GM12878 (cell line): ENCODE measurements at regions not wholly inside any gene's neighbourhood (a gene's known extent, or its start where the extent isn't known, plus 50 kb on each side); places are given as distances from the start of the nearest gene placed in this dataset.
"Not testable (repeated sequence)": the region's sequence is repeated elsewhere in the genome, so short reads cannot be mapped to it uniquely, and the experiment has no call there.

ENCODE experiments used
- ATAC-seq: fragments of 200-7000 bp; cut with Tn5 transposase; 3 replicates; pipeline ENCODE4 v1.9.1; 2020; ENCODE audit warnings: mild to moderate bottlenecking, moderate library complexity
- BruUV-seq: library from RNA; stranded (reverse); fragments of 400-500 nt; replicated peaks from 2 replicates; lab custom pipeline; 2021; lab: Mats Ljungman, UMichigan
- CTCF ChIA-PET: fragments of 300-600 bp; sonication (Branson Sonifier 250); formaldehyde crosslinking; extraction: SDS; loops from one replicate; lab custom pipeline; 2021; ENCODE audit warnings: inconsistent platforms; lab: Yijun Ruan, JAX
- POLR2A ChIA-PET: fragments of 350-600 bp; formaldehyde crosslinking; extraction: SDS; loops from one replicate; lab custom pipeline; 2021; ENCODE audit warnings: inconsistent platforms; lab: Charles Lee
- RAD21 ChIA-PET: fragments of 300-600 bp; sonication (Branson Sonifier 250); formaldehyde crosslinking; loops from one replicate; lab custom pipeline; 2023; ENCODE audit warnings: antibody characterized with exemption; ENCODE audit not compliant: unreplicated experiment; lab: Charles Lee
- SMC1A ChIA-PET: fragments of 300-600 bp; sonication (Branson Sonifier 250); formaldehyde crosslinking; loops from one replicate; lab custom pipeline; 2023; ENCODE audit not compliant: unreplicated experiment, uncharacterized antibody; lab: Charles Lee
- DNase-seq: peaks from one replicate; pipeline ENCODE4 v3.0.0-alpha.2; 2011; ENCODE audit warnings: low read depth, low spot score
- FAIRE-seq: peaks from 3 replicates; lab custom pipeline; 2011; peaks lifted over from hg19 to GRCh38; lab: Jason Lieb, UNC
- H2AFZ ChIP-seq: 2 replicates; pipeline ENCODE4 v1.6.0; 2011; ENCODE audit warnings: low read depth, low read length, control low read depth; ENCODE audit not compliant: control insufficient read depth
- H3K27ac ChIP-seq: 2 replicates; pipeline ENCODE4 v1.5.1; 2011; ENCODE audit warnings: control low read depth; ENCODE audit not compliant: control insufficient read depth, insufficient read depth
- H3K27me3 ChIP-seq, 2 experiments: replicated peaks in 1 of 2; 2 replicates each; pipeline versions ENCODE4 v1.6.0 to v1.6.1; 2011; ENCODE audit warnings: low read length in 1 of 2; ENCODE audit not compliant: control insufficient read depth in 2 of 2, insufficient read depth in 2 of 2
- H3K36me3 ChIP-seq, 2 experiments: 2 replicates each; pipeline ENCODE4 v1.5.1; 2011; ENCODE audit warnings: low read length in 1 of 2; ENCODE audit not compliant: control insufficient read depth in 2 of 2, insufficient read depth in 2 of 2
- H3K4me1 ChIP-seq: 2 replicates; pipeline ENCODE4 v1.6.1; 2011; ENCODE audit warnings: mild to moderate bottlenecking, low read length, moderate library complexity, mixed read lengths; ENCODE audit not compliant: control insufficient read depth, insufficient read depth
- H3K4me2 ChIP-seq: 2 replicates; pipeline ENCODE4 v1.6.0; 2011; ENCODE audit warnings: control low read depth; ENCODE audit not compliant: control insufficient read depth, insufficient read depth
- H3K4me3 ChIP-seq: fragments of 200-600 bp; sonication (generic); 2 replicates; pipeline ENCODE4 v1.5.1; 2016
- H3K79me2 ChIP-seq: 2 replicates; pipeline ENCODE4 v1.6.0; 2011; ENCODE audit warnings: low read length; ENCODE audit not compliant: control insufficient read depth, insufficient read depth
- H3K9ac ChIP-seq: 2 replicates; pipeline ENCODE4 v1.8.0; 2011; ENCODE audit warnings: low read length, control low read depth, mixed read lengths; ENCODE audit not compliant: control insufficient read depth, insufficient read depth
- H3K9me3 ChIP-seq: replicated peaks from 3 replicates; pipeline ENCODE4 v1.5.1; 2011; ENCODE audit warnings: mild to moderate bottlenecking, low read length; ENCODE audit not compliant: control insufficient read depth, insufficient read depth
- H4K20me1 ChIP-seq: 2 replicates; pipeline ENCODE4 v1.6.0; 2011; ENCODE audit not compliant: control insufficient read depth, insufficient read depth
- MYC ChIP-seq: IDR thresholded peaks from 2 replicates; pipeline ENCODE4 v1.6.1; 2011; ENCODE audit warnings: mild to moderate bottlenecking, low read length, moderate library complexity, inconsistent platforms; ENCODE audit not compliant: insufficient read depth, insufficient replicate concordance, insufficient read length, severe bottlenecking
- POLR2A ChIP-seq: IDR thresholded peaks from 2 replicates; pipeline ENCODE4 v1.6.1; 2011; ENCODE audit warnings: low read depth, mild to moderate bottlenecking, low read length
- SMC3 ChIP-seq: IDR thresholded peaks from 2 replicates; pipeline ENCODE4 v1.6.1; 2011; ENCODE audit warnings: low read length, improper control_type of control experiment, borderline replicate concordance
- SUPT20H ChIP-seq: IDR thresholded peaks from 2 replicates; pipeline ENCODE4 v1.6.1; 2011; ENCODE audit warnings: low read depth, mild to moderate bottlenecking, low read length, moderate library complexity, borderline replicate concordance; ENCODE audit not compliant: control insufficient read depth
- TARDBP ChIP-seq: IDR thresholded peaks from 2 replicates; pipeline ENCODE4 v1.6.1; 2016; ENCODE audit warnings: borderline replicate concordance
- ZSCAN29 ChIP-seq: fragments of 450-650 bp; IDR thresholded peaks from 2 replicates; pipeline ENCODE4 v1.6.1; 2017; ENCODE audit warnings: mild to moderate bottlenecking, moderate library complexity
- WGBS: methylation state at CpG from one replicate; pipeline ENCODE4 v1.1.6; 2016; ENCODE audit warnings: low lambda C conversion rate; ENCODE audit not compliant: insufficient replicate concordance, insufficient coverage; ENCODE audit errors: missing lambda C conversion rate; 5-methylcytosine and 5-hydroxymethylcytosine counted together
- in situ Hi-C: fragments of 300-500 bp; cut with MboI; formaldehyde crosslinking; loops from 9 replicates; pipeline ENCODE4 v1.14.3; 2018; ENCODE audit warnings: mixed read lengths
- intact Hi-C: fragments of 100-400 bp; cut with micrococcal nuclease; formaldehyde crosslinking; loops from one replicate; pipeline ENCODE4 v1.14.2; 2022; ENCODE audit not compliant: unreplicated experiment
- TF ChIP-seq, protein P1 (sequence below): fragments of 450-650 bp; IDR thresholded peaks from 2 replicates; pipeline ENCODE4 v1.6.1; 2017; ENCODE audit warnings: low read depth, mild to moderate bottlenecking, moderate library complexity

DNA sequence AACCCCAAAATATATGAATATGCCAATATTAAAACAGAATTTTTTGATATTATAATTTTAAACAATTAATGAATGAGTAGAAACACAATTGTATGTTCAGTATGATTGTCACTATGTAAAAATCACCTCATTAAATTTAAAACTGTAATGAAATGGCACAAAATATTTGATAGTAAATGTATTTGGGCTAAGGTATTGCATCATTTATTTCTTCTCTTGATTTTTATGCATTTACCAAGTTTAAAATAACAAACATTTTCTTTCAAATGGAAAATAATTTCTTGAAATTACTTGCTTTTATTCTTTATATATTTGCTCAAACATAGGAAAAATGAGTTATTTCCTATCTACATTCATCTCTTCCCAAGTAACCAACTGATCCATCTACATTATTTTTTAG lies 782.6 kb downstream of the KCNJ3 start (continued):
- TF ChIP-seq, protein P1, sequence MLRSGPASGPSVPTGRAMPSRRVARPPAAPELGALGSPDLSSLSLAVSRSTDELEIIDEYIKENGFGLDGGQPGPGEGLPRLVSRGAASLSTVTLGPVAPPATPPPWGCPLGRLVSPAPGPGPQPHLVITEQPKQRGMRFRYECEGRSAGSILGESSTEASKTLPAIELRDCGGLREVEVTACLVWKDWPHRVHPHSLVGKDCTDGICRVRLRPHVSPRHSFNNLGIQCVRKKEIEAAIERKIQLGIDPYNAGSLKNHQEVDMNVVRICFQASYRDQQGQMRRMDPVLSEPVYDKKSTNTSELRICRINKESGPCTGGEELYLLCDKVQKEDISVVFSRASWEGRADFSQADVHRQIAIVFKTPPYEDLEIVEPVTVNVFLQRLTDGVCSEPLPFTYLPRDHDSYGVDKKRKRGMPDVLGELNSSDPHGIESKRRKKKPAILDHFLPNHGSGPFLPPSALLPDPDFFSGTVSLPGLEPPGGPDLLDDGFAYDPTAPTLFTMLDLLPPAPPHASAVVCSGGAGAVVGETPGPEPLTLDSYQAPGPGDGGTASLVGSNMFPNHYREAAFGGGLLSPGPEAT, result no peak
- TF ChIP-seq SUPT20H (no peak), ZSCAN29 (no peak), TARDBP (no peak), POLR2A (no peak)

DNA sequence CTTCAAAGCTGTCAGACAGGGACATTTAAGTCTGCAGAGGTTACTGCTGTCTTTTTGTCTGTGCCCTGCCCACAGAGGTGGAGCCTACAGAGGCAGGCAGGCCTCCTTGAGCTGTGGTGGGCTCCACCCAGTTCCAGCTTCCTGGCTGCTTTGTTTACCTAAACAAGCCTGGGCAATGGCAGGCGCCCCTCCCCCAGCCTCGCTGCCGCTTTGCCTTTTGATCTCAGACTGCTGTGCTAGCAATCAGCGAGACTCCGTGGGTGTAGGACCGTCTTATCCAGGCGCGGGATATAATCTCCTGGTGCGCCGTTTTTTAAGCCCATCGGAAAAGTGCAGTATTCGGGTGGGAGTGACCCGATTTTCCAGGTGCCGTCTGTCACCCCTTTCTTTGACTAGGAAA lies 773.5 kb downstream of the KCNJ3 start:
- H3K4me1 ChIP-seq, in situ Hi-C loops, H3K9ac ChIP-seq, H3K79me2 ChIP-seq, BruUV-seq, H2AFZ ChIP-seq, POLR2A ChIA-PET, H3K4me2 ChIP-seq, H3K36me3 ChIP-seq, CTCF ChIA-PET, ATAC-seq, H4K20me1 ChIP-seq, H3K27ac ChIP-seq, H3K9me3 ChIP-seq, intact Hi-C loops, RAD21 ChIA-PET, H3K27me3 ChIP-seq, SMC1A ChIA-PET, DNase-seq, FAIRE-seq, H3K4me3 ChIP-seq: not testable (repeated sequence)
- 70% methylated on average over 14 of the region's 14 CpGs for WGBS

DNA sequence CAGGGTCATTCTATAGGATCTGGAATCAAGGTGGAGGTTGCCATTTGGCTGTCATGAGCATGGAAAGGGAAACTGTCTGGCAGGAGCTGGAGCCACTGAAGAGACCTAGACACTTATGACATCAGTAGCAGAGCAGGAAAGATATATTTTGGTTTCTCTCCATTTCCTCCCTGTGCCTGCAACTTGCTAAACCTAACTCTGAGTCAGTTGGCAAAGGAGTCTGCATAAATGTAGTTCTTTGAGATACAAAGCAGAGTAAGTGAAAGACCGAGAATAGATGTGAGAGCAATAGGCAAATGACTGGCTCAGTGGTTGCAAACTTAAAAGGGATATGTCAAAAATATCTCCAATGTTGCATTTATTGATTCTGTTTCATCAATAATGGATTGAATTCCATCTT lies 757.7 kb downstream of the KCNJ3 start:
- FAIRE-seq, result no peak

More for the DNA sequence above, 757.7 kb downstream of the KCNJ3 start:
- no peak overlapping the region for H3K27ac ChIP-seq
- ChIA-PET POLR2A (no interaction called here), CTCF (no interaction called here)
- BruUV-seq, result no TSS peak
- 22% methylated on average over 1 of the region's 1 CpG for WGBS
- no peak for ATAC-seq
- H3K36me3 ChIP-seq, result no peaks in the 10 kb centered on the region
- no peaks in the 10 kb centered on the region for H3K9me3 ChIP-seq
- TF ChIP-seq MYC (no peak), SMC3 (no peak)
- TF ChIP-seq, all 136 proteins: peak for 0
- Histone ChIP-seq H3K4me3 (no peak overlapping the region), H3K4me1 (no peaks in the 10 kb centered on the region), H4K20me1 (no peaks in the 10 kb centered on the region), H3K79me2 (no peaks in the 10 kb centered on the region), H3K27me3 (no peaks in the 10 kb centered on the region), H3K4me2 (no peak overlapping the region), H2AFZ (no peak overlapping the region), H3K9ac (no peak overlapping the region)
- intact Hi-C loops, result no loop called here
- SMC1A ChIA-PET, result interaction anchor here (1.1 kb wide), 1 partner anchor 212 kb away, joined by 3 read pairs; no protein-coding TSS in a partner anchor
- in situ Hi-C loops, result no loop called here
- RAD21 ChIA-PET, result no interaction called here
- DNase-seq, result no peak
